ENCODE measurements at regions not wholly inside any gene's neighbourhood (a gene's known extent, or its start where the extent isn't known, plus 50 kb on each side); places are given as distances from the start of the nearest gene placed in this dataset.

- TF ChIP-seq POLR2A (IDR thresholded peaks at IDR 0.05) (no peak), CTCF (IDR thresholded peaks at IDR 0.05) (no peak)
These were observed 77.4 kb upstream of the FRMD4A start for GRCh38 chr10:14408139-14408538.

Measured in lower leg skin (tissue), 3 donors.